Chondrocyte (in vitro differentiated cells): ENCODE measurements at regions not wholly inside any gene's neighbourhood (a gene's known extent, or its start where the extent isn't known, plus 50 kb on each side); places are given as distances from the start of the nearest gene placed in this dataset.

Source experiments
- DNase-seq: peaks from one replicate; pipeline ENCODE4 v3.0.0; 2021; ENCODE audit warnings: mixed read lengths, low spot score
- H3K27ac Mint-ChIP-seq: one replicate; pipeline ENCODE4 v1.8.0; 2021; ENCODE audit warnings: mild to moderate bottlenecking, moderate library complexity, mixed read lengths; ENCODE audit not compliant: unreplicated experiment
- H3K27me3 Mint-ChIP-seq: 2 replicates; pipeline ENCODE4 v1.8.0; 2021; ENCODE audit warnings: low read depth, mixed read lengths
- H3K36me3 Mint-ChIP-seq: 2 replicates; pipeline ENCODE4 v1.8.0; 2021; ENCODE audit warnings: low read depth, mixed read lengths
- H3K4me1 Mint-ChIP-seq: 2 replicates; pipeline ENCODE4 v1.8.0; 2021; ENCODE audit warnings: low read depth, mild to moderate bottlenecking, mixed read lengths
- H3K4me3 Mint-ChIP-seq: one replicate; pipeline ENCODE4 v1.8.0; 2021; ENCODE audit warnings: mild to moderate bottlenecking, moderate library complexity, mixed read lengths; ENCODE audit not compliant: unreplicated experiment
- H3K9me3 Mint-ChIP-seq: 2 replicates; pipeline ENCODE4 v1.8.0; 2021; ENCODE audit warnings: low read depth, mixed read lengths
- CTCF ChIP-seq: fragments of 200-600 bp; sonication (generic); IDR thresholded peaks from 2 replicates; pipeline ENCODE4 v1.5.0; 2021; ENCODE audit warnings: antibody characterized with exemption, mild to moderate bottlenecking, moderate library complexity

DNA sequence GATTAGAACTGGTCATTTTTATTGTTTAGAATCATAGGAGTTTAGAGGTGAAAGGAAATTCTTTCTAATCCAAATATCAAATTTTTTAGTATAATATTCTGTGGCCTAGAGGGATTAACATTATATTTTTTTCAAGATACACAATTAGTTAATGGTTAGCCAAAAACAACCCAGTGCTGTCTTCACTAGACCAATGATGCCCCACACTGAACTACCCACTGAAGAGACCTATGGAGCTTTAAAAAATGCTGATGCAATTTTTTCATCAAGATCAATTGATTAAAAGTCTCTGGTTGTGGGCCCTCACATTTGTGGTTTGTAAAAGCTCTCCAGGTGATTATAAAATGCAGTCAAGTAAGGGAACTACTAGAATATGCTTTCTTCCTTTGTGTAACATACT is 274.1 kb upstream of the C9orf72 start:
- Mint-ChIP-seq H3K9me3 (no peaks in the 10 kb centered on the region), H3K27ac (no peak overlapping the region), H3K4me1 (no peaks in the 10 kb centered on the region), H3K27me3 (peaks cover 23% of the 10 kb centered on the region), H3K36me3 (no peaks in the 10 kb centered on the region), H3K4me3 (no peak overlapping the region)
- no peak for DNase-seq
- TF ChIP-seq CTCF: no peak

GRCh38 chr9:27847818-27848217 is 274.5 kb upstream of the C9orf72 start:
- no peak for TF ChIP-seq CTCF
- Mint-ChIP-seq H3K4me1 (no peaks in the 10 kb centered on the region), H3K36me3 (no peaks in the 10 kb centered on the region), H3K27ac (no peak overlapping the region), H3K9me3 (no peaks in the 10 kb centered on the region), H3K27me3 (peaks cover 23% of the 10 kb centered on the region), H3K4me3 (no peak overlapping the region)
- DNase-seq: no peak

GRCh38 chr9:27848315-27848714 is 275.0 kb upstream of the C9orf72 start:
- Mint-ChIP-seq H3K27ac (no peak overlapping the region), H3K4me1 (no peaks in the 10 kb centered on the region), H3K9me3 (no peaks in the 10 kb centered on the region), H3K36me3 (no peaks in the 10 kb centered on the region), H3K27me3 (peaks cover 26% of the 10 kb centered on the region), H3K4me3 (no peak overlapping the region)
- DNase-seq: no peak
- no peak for TF ChIP-seq CTCF

- H3K4me1 Mint-ChIP-seq: no peaks in the 10 kb centered on the region
- TF ChIP-seq CTCF: no peak
- DNase-seq: no peak
- H3K9me3 Mint-ChIP-seq: no peaks in the 10 kb centered on the region
- peaks cover 23% of the 10 kb centered on the region for H3K27me3 Mint-ChIP-seq
- no peaks in the 10 kb centered on the region for H3K36me3 Mint-ChIP-seq
- no peak overlapping the region for H3K4me3 Mint-ChIP-seq
- no peak overlapping the region for H3K27ac Mint-ChIP-seq
Observed at GRCh38 chr9:27851858-27852257, 278.6 kb upstream of the C9orf72 start.

DNA sequence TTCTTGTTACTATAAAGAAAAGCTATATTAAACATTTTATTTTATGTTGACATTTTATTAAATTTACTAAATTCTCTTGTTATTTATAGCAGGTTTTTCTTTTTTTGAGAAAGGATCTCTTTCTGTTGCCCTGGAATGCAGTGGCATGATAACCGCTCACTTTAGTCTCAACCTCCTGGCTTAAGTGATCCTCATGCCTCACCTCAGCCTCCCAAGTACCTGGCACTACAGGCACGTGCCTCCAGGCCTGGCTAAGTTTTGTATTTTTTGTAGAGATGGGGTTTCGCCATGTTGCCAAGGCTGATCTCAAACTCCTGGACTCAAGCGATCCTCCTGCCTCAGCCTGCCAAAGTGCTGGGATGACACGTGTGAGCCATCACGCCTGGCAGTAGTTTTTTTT is 280.2 kb upstream of the C9orf72 start:
- no peaks in the 10 kb centered on the region for H3K9me3 Mint-ChIP-seq
- H3K27me3 Mint-ChIP-seq: peaks cover 27% of the 10 kb centered on the region

More for the DNA sequence above, 280.2 kb upstream of the C9orf72 start:
- no peak for TF ChIP-seq CTCF
- Mint-ChIP-seq H3K4me3 (no peak overlapping the region), H3K27ac (no peak overlapping the region), H3K36me3 (no peaks in the 10 kb centered on the region), H3K4me1 (no peaks in the 10 kb centered on the region)
- no peak for DNase-seq
